PFSK-1 (cell line): ENCODE measurements at regions not wholly inside any gene's neighbourhood (a gene's known extent, or its start where the extent isn't known, plus 50 kb on each side); places are given as distances from the start of the nearest gene placed in this dataset.

Experiments used
- FOXP2 ChIP-seq: optimal IDR thresholded peaks from 2 replicates; pipeline ENCODE3; 2011; ENCODE audit warnings: borderline replicate concordance, control low read depth, inconsistent platforms; ENCODE audit not compliant: insufficient read depth; ENCODE audit errors: extremely low read length, extremely low read depth
- POLR2AphosphoS5 ChIP-seq: IDR thresholded peaks from 2 replicates; pipeline ENCODE4 v1.6.1; 2012; ENCODE audit warnings: low read depth, mild to moderate bottlenecking, control low read depth, low read length, moderate library complexity
- SIN3A ChIP-seq: IDR thresholded peaks from 2 replicates; pipeline ENCODE4 v1.6.1; 2012; ENCODE audit warnings: mild to moderate bottlenecking, low read length, moderate library complexity, borderline replicate concordance; ENCODE audit not compliant: insufficient read depth
- TAF1 ChIP-seq: IDR thresholded peaks from 2 replicates; pipeline ENCODE4 v1.6.1; 2012; ENCODE audit warnings: low read length, control low read depth, borderline replicate concordance; ENCODE audit not compliant: insufficient read depth
- TF ChIP-seq, protein P1 (sequence below), 2 experiments: IDR thresholded peaks; 2 replicates each; pipeline versions ENCODE4 v1.6.1 to v1.8.0; 2011 to 2012; ENCODE audit warnings: low read depth in 2 of 2, low read length in 2 of 2, control low read depth in 1 of 2, inconsistent platforms in 1 of 2, mild to moderate bottlenecking in 1 of 2, moderate library complexity in 1 of 2; ENCODE audit not compliant: insufficient read depth in 1 of 2

DNA sequence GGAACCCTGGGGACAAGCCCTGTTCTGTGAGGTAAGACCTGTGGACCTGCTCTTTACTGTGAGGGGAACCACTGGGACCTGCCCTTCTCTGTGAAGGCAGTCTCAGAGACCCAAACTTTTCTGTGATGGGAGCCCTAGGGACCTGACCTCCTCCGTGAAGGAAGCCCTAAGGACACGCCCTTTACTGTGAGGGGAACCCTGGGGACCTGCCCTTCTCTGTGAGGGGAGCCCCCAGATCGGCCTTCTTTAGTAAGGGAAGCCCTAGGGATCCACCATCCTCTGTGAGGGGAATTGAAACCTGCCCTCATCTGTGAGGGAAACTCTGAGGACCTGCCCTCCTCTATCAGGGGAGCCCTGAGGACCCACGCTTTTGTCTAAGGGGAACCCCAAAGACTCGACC lies 343.5 kb downstream of the UQCRFS1 start:
- TF ChIP-seq POLR2AphosphoS5 = no peak
- no peak for TF ChIP-seq TAF1
- TF ChIP-seq FOXP2 = no peak
- TF ChIP-seq, protein P1, sequence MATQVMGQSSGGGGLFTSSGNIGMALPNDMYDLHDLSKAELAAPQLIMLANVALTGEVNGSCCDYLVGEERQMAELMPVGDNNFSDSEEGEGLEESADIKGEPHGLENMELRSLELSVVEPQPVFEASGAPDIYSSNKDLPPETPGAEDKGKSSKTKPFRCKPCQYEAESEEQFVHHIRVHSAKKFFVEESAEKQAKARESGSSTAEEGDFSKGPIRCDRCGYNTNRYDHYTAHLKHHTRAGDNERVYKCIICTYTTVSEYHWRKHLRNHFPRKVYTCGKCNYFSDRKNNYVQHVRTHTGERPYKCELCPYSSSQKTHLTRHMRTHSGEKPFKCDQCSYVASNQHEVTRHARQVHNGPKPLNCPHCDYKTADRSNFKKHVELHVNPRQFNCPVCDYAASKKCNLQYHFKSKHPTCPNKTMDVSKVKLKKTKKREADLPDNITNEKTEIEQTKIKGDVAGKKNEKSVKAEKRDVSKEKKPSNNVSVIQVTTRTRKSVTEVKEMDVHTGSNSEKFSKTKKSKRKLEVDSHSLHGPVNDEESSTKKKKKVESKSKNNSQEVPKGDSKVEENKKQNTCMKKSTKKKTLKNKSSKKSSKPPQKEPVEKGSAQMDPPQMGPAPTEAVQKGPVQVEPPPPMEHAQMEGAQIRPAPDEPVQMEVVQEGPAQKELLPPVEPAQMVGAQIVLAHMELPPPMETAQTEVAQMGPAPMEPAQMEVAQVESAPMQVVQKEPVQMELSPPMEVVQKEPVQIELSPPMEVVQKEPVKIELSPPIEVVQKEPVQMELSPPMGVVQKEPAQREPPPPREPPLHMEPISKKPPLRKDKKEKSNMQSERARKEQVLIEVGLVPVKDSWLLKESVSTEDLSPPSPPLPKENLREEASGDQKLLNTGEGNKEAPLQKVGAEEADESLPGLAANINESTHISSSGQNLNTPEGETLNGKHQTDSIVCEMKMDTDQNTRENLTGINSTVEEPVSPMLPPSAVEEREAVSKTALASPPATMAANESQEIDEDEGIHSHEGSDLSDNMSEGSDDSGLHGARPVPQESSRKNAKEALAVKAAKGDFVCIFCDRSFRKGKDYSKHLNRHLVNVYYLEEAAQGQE (IDR thresholded peaks at IDR 0.05; ENCODE audit: insufficient read depth in 1 of 2, low read depth in 2 of 2, low read length in 2 of 2) = no peak
- TF ChIP-seq SIN3A = no peak

DNA sequence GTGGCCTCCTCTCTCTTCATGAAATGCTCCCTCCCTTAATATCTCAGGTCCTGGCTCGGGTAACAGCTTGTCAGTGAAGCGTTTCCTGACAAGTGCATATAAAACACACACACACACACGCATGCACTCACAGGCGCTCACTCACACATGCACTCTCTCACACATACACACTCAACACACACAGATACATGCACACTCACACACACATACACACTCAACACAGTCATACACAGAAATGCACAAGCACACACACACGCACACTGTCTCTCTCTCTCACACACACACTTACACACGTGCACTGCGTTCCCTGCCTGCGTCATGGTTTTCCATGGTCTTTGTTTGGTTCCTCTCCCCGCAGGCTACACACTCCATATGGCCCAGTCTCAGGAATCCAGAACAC lies 344.1 kb downstream of the UQCRFS1 start:
- TF ChIP-seq SIN3A = no peak
- no peak for TF ChIP-seq TAF1
- TF ChIP-seq, protein P1 (IDR thresholded peaks at IDR 0.05; ENCODE audit: insufficient read depth in 1 of 2, low read depth in 2 of 2, low read length in 2 of 2) = no peak
- TF ChIP-seq POLR2AphosphoS5 = no peak
- no peak for TF ChIP-seq FOXP2

DNA sequence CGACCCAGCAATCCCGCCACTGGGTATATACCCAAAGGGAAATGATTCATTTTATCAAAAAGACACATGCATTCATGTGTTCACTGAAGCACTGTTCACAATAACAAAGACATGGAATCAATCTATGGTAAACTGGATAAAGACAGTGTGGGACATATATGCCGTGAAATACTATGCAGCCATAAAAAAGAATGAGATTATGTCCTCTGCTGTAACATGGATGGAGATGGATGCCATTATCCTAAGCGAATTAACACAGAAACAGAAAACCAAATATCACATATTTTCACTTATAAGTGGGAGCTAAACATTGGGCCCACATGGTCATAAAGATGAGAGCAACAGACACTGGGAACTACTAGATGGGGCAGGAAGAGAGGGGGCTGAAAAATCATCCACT lies 345.0 kb downstream of the UQCRFS1 start:
- TF ChIP-seq TAF1 (no peak), SIN3A (no peak), POLR2AphosphoS5 (no peak), FOXP2 (no peak)
- TF ChIP-seq, protein P1 (IDR thresholded peaks at IDR 0.05; ENCODE audit: insufficient read depth in 1 of 2, low read depth in 2 of 2, low read length in 2 of 2) = no peak

DNA sequence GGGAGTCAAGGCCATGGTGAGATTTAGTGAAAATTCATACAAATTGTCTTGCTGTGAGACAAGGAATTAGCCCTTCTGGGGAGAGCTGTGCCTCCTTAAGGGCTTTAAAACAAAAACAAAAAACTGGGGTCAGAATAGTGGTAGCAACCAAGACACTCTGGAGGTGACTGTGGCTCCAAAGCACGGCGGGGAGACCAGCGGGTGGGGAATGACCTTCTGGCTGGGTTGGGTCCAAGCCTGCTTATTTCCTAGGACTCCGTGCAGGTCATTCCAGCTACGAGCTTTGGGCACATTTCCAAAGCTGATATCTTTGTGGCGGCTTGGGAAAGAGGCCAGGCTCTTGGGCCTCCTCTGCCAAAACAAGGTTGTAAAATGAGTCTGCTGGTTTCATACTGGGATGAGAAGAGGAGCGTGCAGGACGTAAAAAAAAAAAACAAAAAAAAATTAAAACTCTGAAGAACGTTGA lies 348.3 kb downstream of the UQCRFS1 start:
- TF ChIP-seq FOXP2 (no peak), POLR2AphosphoS5 (no peak), TAF1 (no peak), SIN3A (no peak)
- TF ChIP-seq, protein P1 (IDR thresholded peaks at IDR 0.05; ENCODE audit: insufficient read depth in 1 of 2, low read depth in 2 of 2, low read length in 2 of 2) = no peak
